ENCODE measurements at regions not wholly inside any gene's neighbourhood (a gene's known extent, or its start where the extent isn't known, plus 50 kb on each side); places are given as distances from the start of the nearest gene placed in this dataset.

DNA sequence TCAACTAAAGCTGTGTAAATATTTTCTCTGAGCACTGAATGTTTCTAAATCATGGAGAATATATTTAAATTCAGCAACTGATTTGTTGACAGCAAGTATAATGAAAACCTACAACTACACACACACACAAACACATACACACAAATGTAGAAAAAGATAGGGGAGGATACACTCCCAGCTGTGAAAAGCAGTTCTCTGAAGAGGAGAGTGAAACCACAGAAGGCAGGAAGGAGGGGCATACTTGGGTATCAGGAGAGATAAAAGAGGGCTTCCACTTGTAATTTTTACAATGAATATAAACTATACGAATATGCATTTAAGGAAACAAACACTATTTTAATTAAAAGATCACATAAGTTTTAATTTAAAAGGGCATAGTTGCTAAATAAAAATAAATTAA lies 227.8 kb upstream of the SLC24A2 start:
- H3K4me3 ChIP-seq (ENCODE audit: low read length), result no peak overlapping the region
- TF ChIP-seq ZNF274 (IDR thresholded peaks at IDR 0.05; ENCODE audit: low read depth, low read length), result no peak

DNA sequence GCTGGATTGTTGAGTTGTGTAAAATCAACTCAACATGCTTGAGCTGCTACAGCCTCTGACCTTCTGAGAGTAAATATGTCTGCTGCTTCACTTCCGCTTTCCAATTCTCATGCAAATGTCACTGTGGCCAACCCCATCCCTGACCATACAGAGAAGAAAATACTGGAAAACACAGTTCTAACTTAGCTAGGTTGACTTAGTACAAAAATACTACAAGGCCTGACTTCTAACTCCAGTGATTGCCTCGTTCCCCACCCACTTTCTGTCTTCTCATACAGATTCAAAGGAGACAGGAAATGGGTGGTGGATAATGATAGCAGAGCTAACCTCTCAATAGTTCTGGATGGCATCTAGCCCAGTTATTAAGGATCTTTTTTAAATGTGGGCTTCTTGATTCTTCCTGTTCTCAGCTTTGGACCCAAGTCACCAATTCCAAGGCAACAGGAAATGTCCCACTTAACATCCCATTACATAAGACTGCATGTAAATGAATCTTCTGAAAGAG lies 226.6 kb upstream of the SLC24A2 start:
- no peak overlapping the region for H3K4me3 ChIP-seq (ENCODE audit: low read length)
- no peak for TF ChIP-seq ZNF274 (IDR thresholded peaks at IDR 0.05; ENCODE audit: low read depth, low read length)

DNA sequence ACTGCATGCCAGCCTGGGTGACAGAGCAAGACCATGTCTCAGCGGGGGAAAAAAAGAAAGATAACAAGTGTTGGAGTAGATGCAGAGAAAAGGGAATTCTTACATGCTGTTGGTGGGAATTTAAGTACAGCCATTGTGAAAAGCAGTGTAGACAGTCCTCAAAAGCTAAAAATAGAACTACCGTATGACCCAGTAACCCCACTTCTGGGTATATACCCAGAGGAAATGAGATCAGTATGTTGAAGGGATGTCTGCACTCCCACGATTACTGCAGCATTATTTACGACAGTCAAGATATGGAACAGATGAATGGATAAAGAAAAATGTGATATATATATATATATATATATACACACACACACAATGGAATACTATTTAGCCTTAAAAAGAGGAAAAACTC lies 225.3 kb upstream of the SLC24A2 start:
- TF ChIP-seq ZNF274 (IDR thresholded peaks at IDR 0.05; ENCODE audit: low read depth, low read length), result no peak
- no peak overlapping the region for H3K4me3 ChIP-seq (ENCODE audit: low read length)

DNA sequence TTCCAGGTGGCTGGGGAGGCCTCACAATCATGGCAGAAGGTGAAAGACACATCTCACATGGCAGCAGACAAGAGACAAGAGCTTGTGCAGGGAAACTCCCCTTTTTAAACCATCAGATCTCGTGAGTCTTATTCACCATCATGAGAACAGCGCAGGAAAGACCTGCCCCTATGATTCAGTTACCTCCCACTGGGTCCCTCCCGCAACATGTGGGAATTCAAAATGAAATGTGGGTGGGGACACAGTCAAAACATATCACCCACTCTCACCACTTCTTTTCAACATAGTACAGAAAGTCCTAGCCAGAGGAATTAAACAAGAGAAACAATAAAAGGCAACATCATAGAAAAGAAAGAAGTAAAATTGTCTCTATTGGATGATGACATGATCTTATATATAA lies 223.4 kb upstream of the SLC24A2 start:
- TF ChIP-seq ZNF274 (IDR thresholded peaks at IDR 0.05; ENCODE audit: low read depth, low read length), result no peak
- H3K4me3 ChIP-seq (ENCODE audit: low read length), result no peak overlapping the region

DNA sequence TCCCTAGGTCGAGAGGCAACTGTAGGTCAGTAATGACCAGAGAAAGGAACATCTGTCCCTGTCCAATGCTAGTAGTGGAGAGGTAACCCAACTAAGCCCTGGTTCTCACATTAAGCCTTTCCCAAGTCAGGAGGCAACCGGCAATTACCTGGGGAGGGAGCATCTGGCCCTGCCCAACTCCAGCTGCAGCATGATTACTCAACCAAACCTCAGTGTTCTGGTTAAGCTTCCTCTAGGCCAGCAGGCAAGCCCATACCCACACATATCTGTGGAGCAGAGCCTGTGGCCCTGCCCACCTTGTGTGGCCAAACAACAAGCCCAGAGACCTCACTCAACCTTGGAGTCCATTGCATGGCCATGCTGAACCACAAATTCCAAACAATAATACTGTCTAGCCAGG lies 220.8 kb upstream of the SLC24A2 start:
- no peak overlapping the region for H3K4me3 ChIP-seq (ENCODE audit: low read length)
- no peak for TF ChIP-seq ZNF274 (IDR thresholded peaks at IDR 0.05; ENCODE audit: low read depth, low read length)

DNA sequence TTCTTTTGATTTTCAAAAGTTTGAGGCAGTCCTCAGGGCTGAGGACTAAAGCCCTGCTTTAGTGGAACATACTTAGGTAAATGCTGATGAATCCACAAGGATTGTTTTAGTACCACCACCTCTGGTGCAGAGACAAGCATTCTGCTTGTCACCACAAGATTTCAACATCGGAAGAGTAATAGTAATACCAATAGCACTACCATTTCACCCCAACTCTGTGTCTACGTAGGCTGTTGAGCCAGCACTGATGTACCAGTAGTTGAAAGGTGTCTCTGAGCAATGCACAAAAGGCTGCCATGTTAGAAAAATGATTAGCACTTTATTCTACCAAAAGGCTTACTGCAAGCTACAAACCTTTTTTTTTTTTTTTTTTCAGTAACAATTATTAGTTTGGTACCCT lies 213.2 kb upstream of the SLC24A2 start:
- H3K4me3 ChIP-seq (ENCODE audit: low read length), result no peak overlapping the region
- no peak for TF ChIP-seq ZNF274 (IDR thresholded peaks at IDR 0.05; ENCODE audit: low read depth, low read length)

DNA sequence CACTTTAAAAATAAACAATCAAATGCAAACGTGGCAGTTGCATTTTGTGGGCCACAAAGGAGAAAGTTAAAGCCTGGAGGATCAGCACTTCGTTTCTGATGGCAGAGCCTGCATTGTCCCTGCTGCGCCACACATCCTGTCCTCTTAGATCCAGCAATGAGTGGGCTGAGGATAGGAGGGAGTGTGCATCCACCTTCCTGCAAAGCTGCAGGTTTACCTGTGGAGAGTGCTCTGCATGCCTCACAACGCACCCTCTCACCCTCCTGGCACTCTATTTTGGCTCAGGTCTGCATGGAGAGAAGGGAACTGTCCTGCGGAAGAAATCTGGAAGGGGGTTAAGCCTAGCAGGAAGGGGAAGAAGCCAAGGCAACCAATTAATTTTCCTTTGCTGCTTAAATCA lies 212.2 kb upstream of the SLC24A2 start:
- H3K4me3 ChIP-seq (ENCODE audit: low read length), result no peak overlapping the region
- no peak for TF ChIP-seq ZNF274 (IDR thresholded peaks at IDR 0.05; ENCODE audit: low read depth, low read length)

DNA sequence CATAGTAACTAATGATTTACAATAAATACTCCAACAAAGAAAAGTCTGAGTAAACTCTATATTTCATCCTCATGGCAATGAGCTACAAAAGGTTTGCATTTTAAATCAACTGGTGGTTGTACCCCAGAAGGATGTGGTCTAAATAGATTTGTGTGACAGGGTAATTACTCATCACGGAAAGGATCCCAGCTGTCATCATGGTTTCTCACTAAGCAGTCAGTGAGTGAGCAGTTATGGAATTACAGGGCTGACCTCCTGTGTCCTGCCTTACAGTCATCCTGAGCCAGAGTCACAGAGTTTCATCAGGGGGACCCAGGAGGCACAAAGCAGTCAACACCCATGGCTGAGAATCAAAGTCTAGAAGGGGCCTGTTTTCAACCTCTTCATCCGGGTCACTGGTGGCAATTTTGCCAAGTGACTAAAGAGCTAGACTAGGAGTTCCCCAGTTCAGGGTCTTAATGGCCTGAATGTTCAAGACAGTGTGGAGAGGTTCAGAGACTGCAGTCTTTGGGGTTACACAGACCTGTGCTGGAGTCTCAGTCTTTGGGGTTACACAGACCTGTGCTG lies 210.7 kb upstream of the SLC24A2 start:
- no peak overlapping the region for H3K4me3 ChIP-seq (ENCODE audit: low read length)

DNA sequence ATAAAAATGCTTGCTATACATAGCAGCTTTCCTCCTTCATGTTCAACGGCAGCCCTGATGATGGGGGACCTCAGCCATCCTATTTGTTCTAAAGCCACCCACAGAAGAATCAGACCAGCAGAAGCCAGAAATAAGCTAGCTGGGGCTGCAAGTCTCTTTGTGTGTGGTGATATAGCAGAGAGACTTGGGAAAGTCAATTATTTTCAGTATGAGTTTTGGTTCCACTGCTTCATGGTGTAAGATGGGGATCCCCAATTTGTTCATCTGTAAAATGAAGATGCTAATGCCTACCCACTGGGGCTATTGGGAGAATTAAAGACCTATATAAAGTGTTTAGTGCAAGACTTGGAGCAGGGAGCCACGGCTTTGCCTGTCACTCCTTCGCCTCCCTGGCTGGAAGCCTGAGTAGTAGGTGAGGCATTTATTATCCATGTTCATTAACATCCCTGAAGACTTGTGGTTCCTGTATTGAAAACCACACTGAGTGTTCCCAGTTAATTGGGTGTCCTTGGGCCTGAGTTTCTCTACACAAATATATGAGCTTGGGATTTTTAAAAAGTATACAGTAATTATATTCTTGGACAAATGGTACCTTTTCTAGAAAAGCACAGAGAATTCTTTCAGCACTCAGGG lies 210.1 kb upstream of the SLC24A2 start:
- peak overlapping the region; percentile 33; the same call in 1 of the 2 replicates for H3K4me3 ChIP-seq (ENCODE audit: low read length)
- TF ChIP-seq ZNF274 (IDR thresholded peaks at IDR 0.05; ENCODE audit: low read depth, low read length), result no peak

More for the DNA sequence above, 210.7 kb upstream of the SLC24A2 start:
- TF ChIP-seq ZNF274 (IDR thresholded peaks at IDR 0.05; ENCODE audit: low read depth, low read length), result no peak

DNA sequence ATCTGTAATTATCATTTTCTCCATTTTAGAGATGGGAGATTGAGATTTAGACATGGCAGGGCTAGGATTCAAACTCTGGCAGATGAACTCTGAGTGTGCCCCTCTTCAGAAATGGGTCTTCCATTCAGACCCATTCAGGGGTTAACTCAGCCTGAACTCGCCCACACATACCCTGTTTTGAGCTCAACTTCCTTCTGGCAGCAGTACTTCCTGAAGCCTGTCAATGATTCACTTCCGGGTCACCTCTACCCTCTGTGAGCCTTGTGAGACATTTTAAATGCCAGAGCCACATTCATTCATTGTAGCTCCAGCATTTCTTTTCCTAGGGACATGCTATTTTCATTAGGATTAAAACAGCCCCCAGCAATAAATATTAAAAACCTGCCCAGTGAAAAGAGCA lies 209.3 kb upstream of the SLC24A2 start:
- TF ChIP-seq ZNF274 (IDR thresholded peaks at IDR 0.05; ENCODE audit: low read depth, low read length), result no peak
- H3K4me3 ChIP-seq (ENCODE audit: low read length), result no peak overlapping the region; the same call in 1 of the 2 replicates

DNA sequence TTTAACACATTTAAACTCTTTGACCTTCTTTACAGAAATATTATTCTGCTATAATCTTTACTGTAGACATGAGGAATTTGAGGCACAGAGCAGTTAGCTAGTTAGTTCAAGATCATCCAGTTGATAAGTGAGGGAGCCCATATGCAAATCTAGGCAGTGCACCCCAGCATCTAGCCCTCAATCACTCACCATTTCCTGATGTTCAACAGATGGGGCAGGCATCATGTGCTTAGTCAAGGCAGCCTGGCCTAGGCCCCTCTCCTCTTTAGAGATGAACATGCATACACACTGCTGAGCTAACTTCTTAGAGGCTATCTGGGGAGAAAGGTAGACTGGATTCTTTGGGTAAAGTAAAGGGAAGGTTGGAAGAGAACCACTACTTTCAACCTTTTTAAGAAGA lies 206.8 kb upstream of the SLC24A2 start:
- H3K4me3 ChIP-seq (ENCODE audit: low read length), result no peak overlapping the region
- TF ChIP-seq ZNF274 (IDR thresholded peaks at IDR 0.05; ENCODE audit: low read depth, low read length), result no peak

DNA sequence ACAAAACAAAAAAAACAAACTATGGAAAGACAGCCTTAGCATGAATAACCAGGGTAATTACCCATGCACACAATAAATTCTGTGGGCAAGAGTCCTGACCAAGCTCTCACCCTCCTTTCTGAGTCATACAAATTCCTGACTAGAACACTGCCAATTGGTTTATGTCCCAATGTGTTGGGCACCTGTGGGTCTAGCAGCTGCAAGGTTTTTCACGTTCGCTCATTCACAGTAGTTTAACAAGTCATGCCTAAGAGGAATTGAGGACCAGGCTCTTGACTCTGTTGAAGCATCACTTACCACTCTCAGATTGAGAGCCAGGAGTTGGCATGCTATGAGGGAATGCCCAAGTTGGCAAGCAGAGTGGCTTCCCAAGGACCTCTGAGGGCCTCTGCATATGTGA lies 205.5 kb upstream of the SLC24A2 start:
- no peak overlapping the region for H3K4me3 ChIP-seq (ENCODE audit: low read length)
- no peak for TF ChIP-seq ZNF274 (IDR thresholded peaks at IDR 0.05; ENCODE audit: low read depth, low read length)

DNA sequence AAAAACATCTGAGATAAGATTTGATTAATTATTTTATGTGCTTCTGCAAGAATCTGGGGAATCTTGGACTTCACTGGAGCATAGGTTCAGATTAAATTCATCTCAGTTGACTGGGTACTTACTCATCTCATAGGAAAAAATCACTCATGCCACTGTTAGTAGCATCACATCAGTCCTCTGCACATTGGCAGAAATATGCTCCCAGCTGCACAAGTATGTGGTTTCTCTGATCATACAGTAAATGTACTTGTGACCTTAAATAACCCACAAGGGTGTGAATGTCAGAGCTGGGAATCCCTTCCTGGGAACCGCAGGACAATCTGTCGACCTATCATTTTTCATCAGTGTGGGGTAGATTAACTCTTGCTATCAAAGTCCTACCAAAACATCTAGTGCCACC lies 203.7 kb upstream of the SLC24A2 start:
- no peak for TF ChIP-seq ZNF274 (IDR thresholded peaks at IDR 0.05; ENCODE audit: low read depth, low read length)
- H3K4me3 ChIP-seq (ENCODE audit: low read length), result no peak overlapping the region

DNA sequence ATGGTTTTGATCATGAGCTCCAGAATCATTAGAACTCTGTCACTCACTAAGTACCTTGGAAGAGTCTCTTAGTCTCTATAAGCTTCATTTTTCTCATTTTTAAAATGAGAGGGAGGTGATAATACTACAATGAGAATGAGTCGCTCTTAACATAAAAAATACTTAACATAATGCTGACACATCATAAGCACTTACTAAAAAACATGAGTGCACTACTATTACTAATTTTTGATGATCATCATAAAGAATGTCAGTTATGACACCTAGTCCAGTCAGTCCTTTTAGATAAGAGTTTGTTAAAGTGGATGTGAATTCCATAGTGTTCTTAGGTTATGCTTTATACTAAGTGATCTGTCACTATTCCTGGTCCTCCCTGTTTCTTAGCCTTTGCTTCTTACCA lies 200.4 kb upstream of the SLC24A2 start:
- H3K4me3 ChIP-seq (ENCODE audit: low read length), result no peak overlapping the region
- no peak for TF ChIP-seq ZNF274 (IDR thresholded peaks at IDR 0.05; ENCODE audit: low read depth, low read length)

DNA sequence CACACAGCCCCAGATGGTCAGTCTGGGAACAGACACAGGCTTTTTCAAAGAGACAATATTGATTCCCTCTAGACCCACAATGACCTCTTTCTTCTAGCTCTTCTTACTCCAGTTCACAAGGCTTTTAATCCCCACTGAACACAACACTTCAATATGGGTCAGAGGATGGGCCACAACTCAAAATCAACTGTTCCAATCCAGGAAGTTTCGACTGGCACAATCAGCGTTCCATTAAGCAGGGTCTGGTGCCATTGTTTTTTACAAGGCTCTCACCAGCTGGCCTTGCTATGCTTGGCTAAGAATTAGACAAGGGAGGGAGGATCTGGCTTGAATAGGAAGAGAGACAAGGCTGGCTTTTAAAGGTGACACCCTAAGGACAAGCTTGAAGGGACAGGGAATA lies 199.4 kb upstream of the SLC24A2 start:
- no peak for TF ChIP-seq ZNF274 (IDR thresholded peaks at IDR 0.05; ENCODE audit: low read depth, low read length)

DNA sequence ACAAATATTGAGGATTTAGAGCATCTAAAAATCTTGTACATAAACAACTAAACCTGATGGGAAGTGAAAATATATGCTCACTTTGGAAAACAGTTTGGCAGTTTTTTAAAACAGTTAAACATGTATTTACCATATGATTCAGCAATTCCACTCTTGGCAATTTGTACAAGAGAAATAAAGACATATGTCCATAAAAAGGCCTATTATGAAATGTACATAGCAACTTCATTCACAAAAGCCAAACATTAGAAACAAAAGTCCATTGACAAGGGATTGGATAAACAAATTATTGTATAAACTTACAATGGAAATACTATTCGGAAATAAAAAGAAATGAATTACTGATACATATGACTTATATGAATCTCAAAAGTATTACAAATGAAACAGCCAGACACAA lies 196.2 kb upstream of the SLC24A2 start:
- TF ChIP-seq ZNF274 (IDR thresholded peaks at IDR 0.05; ENCODE audit: low read depth, low read length), result no peak
- H3K4me3 ChIP-seq (ENCODE audit: low read length), result no peak overlapping the region

More for the DNA sequence above, 199.4 kb upstream of the SLC24A2 start:
- no peak overlapping the region for H3K4me3 ChIP-seq (ENCODE audit: low read length)
